Lung (tissue), 11 donors: ENCODE measurements at regions not wholly inside any gene's neighbourhood (a gene's known extent, or its start where the extent isn't known, plus 50 kb on each side); places are given as distances from the start of the nearest gene placed in this dataset.

Experiments
- ATAC-seq: fragments of 200-7000 bp; cut with Tn5 transposase; one replicate; pipeline ENCODE4 v1.9.1; 2020; ENCODE audit warnings: moderate number of reproducible peaks; ENCODE audit not compliant: insufficient read depth, low FRiP score
- DNase-seq, 3 donors: peaks; one replicate each; pipeline ENCODE4 v3.0.0-alpha.2; 2013 to 2017
- H3K27ac ChIP-seq, 2 donors: one replicate each; pipeline ENCODE4 v1.5.1; 2013; ENCODE audit warnings: mild to moderate bottlenecking in 2 of 2, moderate library complexity in 2 of 2, control low read depth in 1 of 2, inconsistent platforms in 1 of 2, low read depth in 1 of 2, low read length in 1 of 2
- H3K27me3 ChIP-seq, 3 donors: one replicate each; pipeline ENCODE4 v1.5.1; 2013; ENCODE audit warnings: low read length in 2 of 3; ENCODE audit not compliant: control insufficient read depth in 3 of 3, insufficient read depth in 3 of 3
- H3K36me3 ChIP-seq, 4 donors: one replicate each; pipeline ENCODE4 v1.5.1; 2013; ENCODE audit warnings: low read length in 4 of 4, mild to moderate bottlenecking in 1 of 4, moderate library complexity in 1 of 4; ENCODE audit not compliant: control insufficient read depth in 4 of 4, insufficient read depth in 4 of 4
- H3K4me1 ChIP-seq, 5 donors: one replicate each; pipeline ENCODE4 v1.5.1; 2013; ENCODE audit warnings: low read length in 5 of 5, mild to moderate bottlenecking in 2 of 5, moderate library complexity in 1 of 5; ENCODE audit not compliant: control insufficient read depth in 5 of 5, insufficient read depth in 5 of 5
- H3K4me3 ChIP-seq: one replicate; pipeline ENCODE4 v1.5.1; 2013; ENCODE audit warnings: mild to moderate bottlenecking, control low read depth, moderate library complexity
- H3K9ac ChIP-seq, 2 donors: one replicate each; pipeline ENCODE4 v1.5.1; 2013; ENCODE audit warnings: low read length in 2 of 2, control low read depth in 1 of 2; ENCODE audit not compliant: insufficient read depth in 1 of 2
- H3K9me3 ChIP-seq, 4 donors: one replicate each; pipeline ENCODE4 v1.5.1; 2013; ENCODE audit warnings: low read length in 3 of 4, mild to moderate bottlenecking in 1 of 4, moderate library complexity in 1 of 4; ENCODE audit not compliant: control insufficient read depth in 4 of 4, insufficient read depth in 3 of 4
- CTCF ChIP-seq: IDR thresholded peaks from 2 replicates; pipeline ENCODE4 v1.5.1; 2012; ENCODE audit warnings: mild to moderate bottlenecking; ENCODE audit errors: control extremely low read depth, extremely low read depth
- WGBS, 2 donors: extraction: QIAGEN DNeasy Blood & Tissue Kit; methylation state at CpG; one replicate each; pipeline ENCODE4 v1.1.7; 2013; 5-methylcytosine and 5-hydroxymethylcytosine counted together
- donor health status: control.
- donor health status: control.
- donor health status: Bipolar disorder and iron deficiency.
- donor health status: healthy.
- donor health status: DM: yes; HTN: yes; CAD: no.

GRCh38 chr4:33407496-33407895 is 2687.3 kb downstream of the PCDH7 start:
- H3K36me3 ChIP-seq = no peaks in the 10 kb centered on the region
- H3K9ac ChIP-seq = no peak overlapping the region
- no peaks in the 10 kb centered on the region for H3K27me3 ChIP-seq
- no peak overlapping the region for H3K27ac ChIP-seq
- no peaks in the 10 kb centered on the region for H3K9me3 ChIP-seq
- H3K4me1 ChIP-seq = no peaks in the 10 kb centered on the region
- TF ChIP-seq CTCF = no peak
- H3K4me3 ChIP-seq = no peak overlapping the region
- ATAC-seq = no peak
- peak in 1 of 3 donors; percentile 5 for DNase-seq
- WGBS, 2 donors = 77 to 91% methylated on average over 2 of the region's 2 CpGs

- no peaks in the 10 kb centered on the region for H3K4me1 ChIP-seq
- no peak overlapping the region for H3K27ac ChIP-seq
- ATAC-seq (no peak), DNase-seq (no peak)
- no peaks in the 10 kb centered on the region for H3K27me3 ChIP-seq
- peaks cover 0 to 5% (median 0%) of the 10 kb centered on the region in 4 donors for H3K9me3 ChIP-seq
- no peak overlapping the region for H3K4me3 ChIP-seq
- 62 to 63% methylated on average over 1 of the region's 1 CpG for WGBS, 2 donors
- H3K9ac ChIP-seq = no peak overlapping the region
- no peak for TF ChIP-seq CTCF
- no peaks in the 10 kb centered on the region for H3K36me3 ChIP-seq
These were observed 2691.0 kb downstream of the PCDH7 start for GRCh38 chr4:33411182-33411581.

GRCh38 chr4:33421887-33422286 is 2701.7 kb downstream of the PCDH7 start:
- no peaks in the 10 kb centered on the region for H3K27me3 ChIP-seq
- H3K36me3 ChIP-seq = no peaks in the 10 kb centered on the region
- DNase-seq (no peak), ATAC-seq (no peak)
- TF ChIP-seq CTCF = no peak
- H3K9ac ChIP-seq = no peak overlapping the region
- H3K27ac ChIP-seq = no peak overlapping the region
- H3K4me3 ChIP-seq = no peak overlapping the region
- no peaks in the 10 kb centered on the region for H3K4me1 ChIP-seq
- 84 to 89% methylated on average over 3 of the region's 3 CpGs for WGBS, 2 donors
- H3K9me3 ChIP-seq = no peaks in the 10 kb centered on the region

- no peaks in the 10 kb centered on the region for H3K4me1 ChIP-seq
- H3K4me3 ChIP-seq = no peak overlapping the region
- H3K36me3 ChIP-seq = no peaks in the 10 kb centered on the region
- H3K9ac ChIP-seq = no peak overlapping the region
- H3K9me3 ChIP-seq = no peaks in the 10 kb centered on the region
- ATAC-seq (no peak), DNase-seq (peak in 1 of 3 donors; percentile 46)
- WGBS, 2 donors = 51 to 80% methylated on average over 5 of the region's 5 CpGs
- no peak overlapping the region for H3K27ac ChIP-seq
- TF ChIP-seq CTCF = no peak
- H3K27me3 ChIP-seq = no peaks in the 10 kb centered on the region
These were observed 2702.5 kb downstream of the PCDH7 start for GRCh38 chr4:33422656-33423055.
